ENCODE measurements at regions not wholly inside any gene's neighbourhood (a gene's known extent, or its start where the extent isn't known, plus 50 kb on each side); places are given as distances from the start of the nearest gene placed in this dataset.

DNA sequence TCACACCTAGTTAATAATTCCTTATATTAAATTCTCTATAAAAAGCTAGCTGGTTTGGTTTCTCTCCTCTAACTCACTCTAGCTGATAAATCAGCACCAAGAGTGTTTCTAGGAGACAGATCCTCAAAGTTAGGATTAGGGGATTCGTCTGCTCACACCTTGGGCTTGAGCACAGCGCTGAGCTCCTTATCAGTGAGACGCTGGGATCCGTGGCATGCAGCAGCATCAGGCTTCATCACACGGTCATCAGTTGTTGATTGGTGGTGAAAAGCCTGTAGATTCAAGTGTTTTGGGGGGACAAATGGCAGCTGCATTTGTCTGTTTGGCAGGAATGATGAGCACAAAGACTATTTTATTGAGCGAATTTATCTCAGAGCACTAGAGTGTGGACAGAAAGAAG, 72.6 kb upstream of the MC2R start:
- TF ChIP-seq, protein P1, sequence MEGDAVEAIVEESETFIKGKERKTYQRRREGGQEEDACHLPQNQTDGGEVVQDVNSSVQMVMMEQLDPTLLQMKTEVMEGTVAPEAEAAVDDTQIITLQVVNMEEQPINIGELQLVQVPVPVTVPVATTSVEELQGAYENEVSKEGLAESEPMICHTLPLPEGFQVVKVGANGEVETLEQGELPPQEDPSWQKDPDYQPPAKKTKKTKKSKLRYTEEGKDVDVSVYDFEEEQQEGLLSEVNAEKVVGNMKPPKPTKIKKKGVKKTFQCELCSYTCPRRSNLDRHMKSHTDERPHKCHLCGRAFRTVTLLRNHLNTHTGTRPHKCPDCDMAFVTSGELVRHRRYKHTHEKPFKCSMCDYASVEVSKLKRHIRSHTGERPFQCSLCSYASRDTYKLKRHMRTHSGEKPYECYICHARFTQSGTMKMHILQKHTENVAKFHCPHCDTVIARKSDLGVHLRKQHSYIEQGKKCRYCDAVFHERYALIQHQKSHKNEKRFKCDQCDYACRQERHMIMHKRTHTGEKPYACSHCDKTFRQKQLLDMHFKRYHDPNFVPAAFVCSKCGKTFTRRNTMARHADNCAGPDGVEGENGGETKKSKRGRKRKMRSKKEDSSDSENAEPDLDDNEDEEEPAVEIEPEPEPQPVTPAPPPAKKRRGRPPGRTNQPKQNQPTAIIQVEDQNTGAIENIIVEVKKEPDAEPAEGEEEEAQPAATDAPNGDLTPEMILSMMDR (IDR thresholded peaks at IDR 0.05) = no peak
- TF ChIP-seq, protein P2, sequence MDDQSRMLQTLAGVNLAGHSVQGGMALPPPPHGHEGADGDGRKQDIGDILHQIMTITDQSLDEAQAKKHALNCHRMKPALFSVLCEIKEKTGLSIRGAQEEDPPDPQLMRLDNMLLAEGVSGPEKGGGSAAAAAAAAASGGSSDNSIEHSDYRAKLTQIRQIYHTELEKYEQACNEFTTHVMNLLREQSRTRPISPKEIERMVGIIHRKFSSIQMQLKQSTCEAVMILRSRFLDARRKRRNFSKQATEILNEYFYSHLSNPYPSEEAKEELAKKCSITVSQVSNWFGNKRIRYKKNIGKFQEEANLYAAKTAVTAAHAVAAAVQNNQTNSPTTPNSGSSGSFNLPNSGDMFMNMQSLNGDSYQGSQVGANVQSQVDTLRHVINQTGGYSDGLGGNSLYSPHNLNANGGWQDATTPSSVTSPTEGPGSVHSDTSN (IDR thresholded peaks at IDR 0.05) = no peak
- TF ChIP-seq, protein P3, sequence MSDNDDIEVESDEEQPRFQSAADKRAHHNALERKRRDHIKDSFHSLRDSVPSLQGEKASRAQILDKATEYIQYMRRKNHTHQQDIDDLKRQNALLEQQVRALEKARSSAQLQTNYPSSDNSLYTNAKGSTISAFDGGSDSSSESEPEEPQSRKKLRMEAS (IDR thresholded peaks at IDR 0.05; ENCODE audit: low read depth) = no peak
- TF ChIP-seq CHD2 (IDR thresholded peaks at IDR 0.05; ENCODE audit: low read length, partially characterized antibody) = no peak
- TF ChIP-seq ELF1 (IDR thresholded peaks at IDR 0.05) = no peak
- TF ChIP-seq YY1 (IDR thresholded peaks at IDR 0.05; ENCODE audit: low read depth) = no peak
- no peak for TF ChIP-seq POLR2AphosphoS5 (IDR thresholded peaks at IDR 0.05; ENCODE audit: low read depth, low read length)
- no peak for TF ChIP-seq SMC3 (IDR thresholded peaks at IDR 0.05; ENCODE audit: low read depth, low read length)
- TF ChIP-seq, protein P4, sequence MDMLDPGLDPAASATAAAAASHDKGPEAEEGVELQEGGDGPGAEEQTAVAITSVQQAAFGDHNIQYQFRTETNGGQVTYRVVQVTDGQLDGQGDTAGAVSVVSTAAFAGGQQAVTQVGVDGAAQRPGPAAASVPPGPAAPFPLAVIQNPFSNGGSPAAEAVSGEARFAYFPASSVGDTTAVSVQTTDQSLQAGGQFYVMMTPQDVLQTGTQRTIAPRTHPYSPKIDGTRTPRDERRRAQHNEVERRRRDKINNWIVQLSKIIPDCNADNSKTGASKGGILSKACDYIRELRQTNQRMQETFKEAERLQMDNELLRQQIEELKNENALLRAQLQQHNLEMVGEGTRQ (IDR thresholded peaks at IDR 0.05; ENCODE audit: borderline replicate concordance, low read depth, low read length) = no peak
- TF ChIP-seq, protein P5, sequence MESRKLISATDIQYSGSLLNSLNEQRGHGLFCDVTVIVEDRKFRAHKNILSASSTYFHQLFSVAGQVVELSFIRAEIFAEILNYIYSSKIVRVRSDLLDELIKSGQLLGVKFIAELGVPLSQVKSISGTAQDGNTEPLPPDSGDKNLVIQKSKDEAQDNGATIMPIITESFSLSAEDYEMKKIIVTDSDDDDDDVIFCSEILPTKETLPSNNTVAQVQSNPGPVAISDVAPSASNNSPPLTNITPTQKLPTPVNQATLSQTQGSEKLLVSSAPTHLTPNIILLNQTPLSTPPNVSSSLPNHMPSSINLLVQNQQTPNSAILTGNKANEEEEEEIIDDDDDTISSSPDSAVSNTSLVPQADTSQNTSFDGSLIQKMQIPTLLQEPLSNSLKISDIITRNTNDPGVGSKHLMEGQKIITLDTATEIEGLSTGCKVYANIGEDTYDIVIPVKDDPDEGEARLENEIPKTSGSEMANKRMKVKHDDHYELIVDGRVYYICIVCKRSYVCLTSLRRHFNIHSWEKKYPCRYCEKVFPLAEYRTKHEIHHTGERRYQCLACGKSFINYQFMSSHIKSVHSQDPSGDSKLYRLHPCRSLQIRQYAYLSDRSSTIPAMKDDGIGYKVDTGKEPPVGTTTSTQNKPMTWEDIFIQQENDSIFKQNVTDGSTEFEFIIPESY (IDR thresholded peaks at IDR 0.05; ENCODE audit: borderline replicate concordance, low read depth) = no peak
- no peak for TF ChIP-seq FOXM1 (IDR thresholded peaks at IDR 0.05; ENCODE audit: low read depth)
- TF ChIP-seq EP300 (IDR thresholded peaks at IDR 0.05; ENCODE audit: borderline replicate concordance in 1 of 2, low read depth in 1 of 2, low read length in 1 of 2) = no peak
- TF ChIP-seq MXI1 (IDR thresholded peaks at IDR 0.05; ENCODE audit: low read depth, low read length) = no peak
- TF ChIP-seq FOXJ3 (CRISPR knock-in tag; IDR thresholded peaks at IDR 0.05) = no peak

Data from SK-N-SH (cell line).